OCI-LY7 (cell line): ENCODE measurements at regions not wholly inside any gene's neighbourhood (a gene's known extent, or its start where the extent isn't known, plus 50 kb on each side); places are given as distances from the start of the nearest gene placed in this dataset.

Experiments
- CTCF ChIP-seq: fragments of 200-600 bp; sonication (generic); conservative IDR thresholded peaks from 2 replicates; pipeline ENCODE4 v1.5.1; 2014; ENCODE audit warnings: mild to moderate bottlenecking, antibody characterized with exemption, low read length, moderate library complexity, mixed read lengths
- EZH2phosphoT487 ChIP-seq: fragments of 200-600 bp; sonication (generic); IDR thresholded peaks from 2 replicates; pipeline ENCODE4 v1.6.1; 2018; ENCODE audit warnings: low read depth, borderline replicate concordance, mild to moderate bottlenecking, mixed run types, antibody characterized with exemption, low read length, moderate library complexity, mixed read lengths

GRCh38 chr10:10734356-10735064 lies 283.2 kb upstream of the CELF2 start:
- TF ChIP-seq CTCF (no peak), EZH2phosphoT487 (no peak)
